ENCODE measurements at regions not wholly inside any gene's neighbourhood (a gene's known extent, or its start where the extent isn't known, plus 50 kb on each side); places are given as distances from the start of the nearest gene placed in this dataset.

DNA sequence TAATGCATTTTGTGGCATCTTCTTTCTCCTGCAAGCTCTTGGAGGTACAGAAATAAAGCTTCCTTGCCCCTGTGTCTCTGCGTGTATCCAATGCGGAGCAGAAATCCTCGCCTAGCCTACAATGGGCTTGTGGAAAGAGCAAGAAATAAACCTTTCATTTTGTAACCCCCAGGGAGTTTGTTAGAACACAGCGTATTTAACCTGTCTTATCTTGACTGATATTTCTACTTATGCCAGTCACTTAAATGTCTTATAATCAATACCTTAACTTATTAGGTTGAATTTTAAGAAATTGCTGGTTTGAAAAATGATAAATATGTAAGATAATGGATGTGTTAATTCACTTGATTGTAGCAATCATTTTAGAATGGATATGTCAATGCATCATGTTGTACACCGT is 629.8 kb upstream of the IGFBP3 start:
- Histone ChIP-seq H2AFZ (ENCODE audit: low read length) (no peak overlapping the region), H3K9me2 (replicated peaks; ENCODE audit: low read depth, low read length) (no peaks in the 10 kb centered on the region), H3K9me3 (ENCODE audit: insufficient read depth, low read depth, low read length) (no peaks in the 10 kb centered on the region), H3K4me3 (ENCODE audit: low read length, poor library complexity, severe bottlenecking) (no peak overlapping the region), H3F3A (ENCODE audit: low read depth) (no peaks in the 10 kb centered on the region), H3K4me1 (ENCODE audit: insufficient read depth, low read length, poor library complexity, severe bottlenecking) (no peaks in the 10 kb centered on the region), H3K36me3 (ENCODE audit: insufficient read depth, low read length) (no peaks in the 10 kb centered on the region), H3K9ac (ENCODE audit: low read depth, low read length, poor library complexity, severe bottlenecking) (no peak overlapping the region), H3K27me3 (ENCODE audit: insufficient read depth, low read length, poor library complexity, severe bottlenecking) (no peaks in the 10 kb centered on the region), H4K20me1 (ENCODE audit: insufficient read depth, low read length, poor library complexity, severe bottlenecking) (no peaks in the 10 kb centered on the region), H3K79me2 (ENCODE audit: insufficient read depth, low read length) (no peaks in the 10 kb centered on the region), H3K4me2 (ENCODE audit: low read depth, low read length, poor library complexity, severe bottlenecking) (no peak overlapping the region)
- TF ChIP-seq, protein P1, sequence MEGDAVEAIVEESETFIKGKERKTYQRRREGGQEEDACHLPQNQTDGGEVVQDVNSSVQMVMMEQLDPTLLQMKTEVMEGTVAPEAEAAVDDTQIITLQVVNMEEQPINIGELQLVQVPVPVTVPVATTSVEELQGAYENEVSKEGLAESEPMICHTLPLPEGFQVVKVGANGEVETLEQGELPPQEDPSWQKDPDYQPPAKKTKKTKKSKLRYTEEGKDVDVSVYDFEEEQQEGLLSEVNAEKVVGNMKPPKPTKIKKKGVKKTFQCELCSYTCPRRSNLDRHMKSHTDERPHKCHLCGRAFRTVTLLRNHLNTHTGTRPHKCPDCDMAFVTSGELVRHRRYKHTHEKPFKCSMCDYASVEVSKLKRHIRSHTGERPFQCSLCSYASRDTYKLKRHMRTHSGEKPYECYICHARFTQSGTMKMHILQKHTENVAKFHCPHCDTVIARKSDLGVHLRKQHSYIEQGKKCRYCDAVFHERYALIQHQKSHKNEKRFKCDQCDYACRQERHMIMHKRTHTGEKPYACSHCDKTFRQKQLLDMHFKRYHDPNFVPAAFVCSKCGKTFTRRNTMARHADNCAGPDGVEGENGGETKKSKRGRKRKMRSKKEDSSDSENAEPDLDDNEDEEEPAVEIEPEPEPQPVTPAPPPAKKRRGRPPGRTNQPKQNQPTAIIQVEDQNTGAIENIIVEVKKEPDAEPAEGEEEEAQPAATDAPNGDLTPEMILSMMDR (conservative IDR thresholded peaks at IDR 0.05; ENCODE audit: low read length), result no peak
- no peak for TF ChIP-seq EZH2phosphoT487 (IDR thresholded peaks at IDR 0.05; ENCODE audit: borderline replicate concordance)

DNA sequence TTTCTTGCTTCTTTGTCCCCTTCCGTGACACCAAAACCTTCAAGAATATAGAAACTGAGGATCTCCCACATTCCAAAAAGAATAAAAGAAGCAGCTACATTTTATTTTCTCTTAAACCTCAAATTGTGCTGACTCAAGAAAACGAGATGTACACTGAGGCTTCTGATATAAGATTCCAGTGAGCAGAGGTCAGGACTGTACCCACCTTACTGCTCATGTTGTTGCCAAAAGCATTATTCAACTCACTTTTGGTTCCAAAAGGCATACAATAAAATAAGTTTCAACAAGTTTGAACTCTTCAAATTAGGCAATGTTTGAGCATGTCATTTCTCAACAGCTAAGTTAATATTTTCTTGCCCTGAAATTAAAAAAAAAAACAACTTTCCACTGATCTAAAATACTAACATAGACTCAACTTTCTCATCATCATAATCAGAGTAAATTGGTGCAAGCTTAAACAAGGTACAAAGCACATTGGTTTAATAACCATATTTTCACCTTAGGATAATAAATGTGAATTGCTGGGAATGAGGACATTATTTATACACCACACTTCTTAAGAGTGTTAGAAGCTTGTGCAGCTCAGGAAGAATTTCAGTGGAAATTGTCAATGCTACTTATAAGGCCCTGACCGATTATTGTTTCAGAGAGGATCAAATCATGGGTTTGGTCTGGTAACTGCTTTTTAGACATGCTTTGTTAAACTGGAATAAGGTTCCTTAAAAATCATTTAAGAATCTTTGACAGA is 629.0 kb upstream of the IGFBP3 start:
- Histone ChIP-seq H3K27me3 (ENCODE audit: insufficient read depth, low read length, poor library complexity, severe bottlenecking) (no peaks in the 10 kb centered on the region), H3K4me1 (ENCODE audit: insufficient read depth, low read length, poor library complexity, severe bottlenecking) (no peaks in the 10 kb centered on the region), H3K9me2 (replicated peaks; ENCODE audit: low read depth, low read length) (no peaks in the 10 kb centered on the region), H3F3A (ENCODE audit: low read depth) (no peaks in the 10 kb centered on the region), H3K9ac (ENCODE audit: low read depth, low read length, poor library complexity, severe bottlenecking) (no peak overlapping the region), H3K4me2 (ENCODE audit: low read depth, low read length, poor library complexity, severe bottlenecking) (no peak overlapping the region), H3K9me3 (ENCODE audit: insufficient read depth, low read depth, low read length) (no peaks in the 10 kb centered on the region), H2AFZ (ENCODE audit: low read length) (no peak overlapping the region), H3K4me3 (ENCODE audit: low read length, poor library complexity, severe bottlenecking) (no peak overlapping the region), H3K36me3 (ENCODE audit: insufficient read depth, low read length) (no peaks in the 10 kb centered on the region), H3K79me2 (ENCODE audit: insufficient read depth, low read length) (no peaks in the 10 kb centered on the region), H4K20me1 (ENCODE audit: insufficient read depth, low read length, poor library complexity, severe bottlenecking) (no peaks in the 10 kb centered on the region)
- TF ChIP-seq, protein P1 (conservative IDR thresholded peaks at IDR 0.05; ENCODE audit: low read length), result no peak
- no peak for TF ChIP-seq EZH2phosphoT487 (IDR thresholded peaks at IDR 0.05; ENCODE audit: borderline replicate concordance)

DNA sequence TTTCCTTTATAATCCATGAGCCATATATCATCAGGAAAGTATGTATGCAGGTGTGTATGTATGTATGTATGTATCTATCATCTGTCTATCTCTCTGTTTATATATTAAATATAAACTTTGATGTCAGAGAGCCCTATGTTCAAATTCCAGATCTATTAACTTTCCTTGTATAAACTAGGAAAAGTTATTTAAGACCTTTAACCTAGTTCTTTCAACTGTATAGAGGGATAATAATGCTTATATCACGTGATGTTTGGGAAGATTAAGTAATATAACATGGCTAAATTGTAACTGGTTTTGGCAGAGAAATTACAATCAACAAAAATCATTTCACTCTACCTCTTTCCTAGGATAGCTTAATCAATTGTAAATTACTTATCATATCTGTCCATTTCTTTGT is 628.3 kb upstream of the IGFBP3 start:
- Histone ChIP-seq H3K4me1 (ENCODE audit: insufficient read depth, low read length, poor library complexity, severe bottlenecking) (no peaks in the 10 kb centered on the region), H3K9ac (ENCODE audit: low read depth, low read length, poor library complexity, severe bottlenecking) (no peak overlapping the region), H3K36me3 (ENCODE audit: insufficient read depth, low read length) (no peaks in the 10 kb centered on the region), H3K27me3 (ENCODE audit: insufficient read depth, low read length, poor library complexity, severe bottlenecking) (no peaks in the 10 kb centered on the region), H3K4me3 (ENCODE audit: low read length, poor library complexity, severe bottlenecking) (no peak overlapping the region), H3K79me2 (ENCODE audit: insufficient read depth, low read length) (no peaks in the 10 kb centered on the region), H4K20me1 (ENCODE audit: insufficient read depth, low read length, poor library complexity, severe bottlenecking) (no peaks in the 10 kb centered on the region), H2AFZ (ENCODE audit: low read length) (no peak overlapping the region), H3K4me2 (ENCODE audit: low read depth, low read length, poor library complexity, severe bottlenecking) (no peak overlapping the region), H3F3A (ENCODE audit: low read depth) (no peaks in the 10 kb centered on the region), H3K9me3 (ENCODE audit: insufficient read depth, low read depth, low read length) (no peaks in the 10 kb centered on the region), H3K9me2 (replicated peaks; ENCODE audit: low read depth, low read length) (no peaks in the 10 kb centered on the region)
- TF ChIP-seq, protein P1 (conservative IDR thresholded peaks at IDR 0.05; ENCODE audit: low read length), result no peak
- no peak for TF ChIP-seq EZH2phosphoT487 (IDR thresholded peaks at IDR 0.05; ENCODE audit: borderline replicate concordance)
